OCI-LY7 (cell line): ENCODE measurements at regions not wholly inside any gene's neighbourhood (a gene's known extent, or its start where the extent isn't known, plus 50 kb on each side); places are given as distances from the start of the nearest gene placed in this dataset.

Source experiments
- CTCF ChIP-seq: fragments of 200-600 bp; sonication (generic); conservative IDR thresholded peaks from 2 replicates; pipeline ENCODE4 v1.5.1; 2014; ENCODE audit warnings: mild to moderate bottlenecking, antibody characterized with exemption, low read length, moderate library complexity, mixed read lengths
- EZH2phosphoT487 ChIP-seq: fragments of 200-600 bp; sonication (generic); IDR thresholded peaks from 2 replicates; pipeline ENCODE4 v1.6.1; 2018; ENCODE audit warnings: low read depth, borderline replicate concordance, mild to moderate bottlenecking, mixed run types, antibody characterized with exemption, low read length, moderate library complexity, mixed read lengths

- TF ChIP-seq CTCF (no peak), EZH2phosphoT487 (no peak)
Observed at GRCh38 chr3:59327376-59327808, 277.6 kb upstream of the CFAP20DC start.
